RWPE2 (cell line): ENCODE measurements at regions not wholly inside any gene's neighbourhood (a gene's known extent, or its start where the extent isn't known, plus 50 kb on each side); places are given as distances from the start of the nearest gene placed in this dataset.

Experiments
- ATAC-seq: fragments of 200-7000 bp; cut with Tn5 transposase; 3 replicates; pipeline ENCODE4 v1.9.1; 2021; ENCODE audit warnings: low read depth
- DNase-seq: peaks from one replicate; pipeline ENCODE4 v3.0.0-alpha.2; 2020; ENCODE audit warnings: low spot score
- H3K27ac ChIP-seq: fragments of 450-650 bp; 2 replicates; pipeline ENCODE4 v1.5.1; 2017; ENCODE audit warnings: mild to moderate bottlenecking; ENCODE audit not compliant: poor library complexity, severe bottlenecking
- H3K27me3 ChIP-seq: fragments of 250-450 bp; sonication (Bioruptor Pico); 2 replicates; pipeline ENCODE4 v1.5.1; 2021; ENCODE audit warnings: mild to moderate bottlenecking, moderate library complexity; ENCODE audit not compliant: insufficient read depth, poor library complexity, severe bottlenecking
- H3K36me3 ChIP-seq: fragments of 250-450 bp; sonication (Bioruptor Pico); 2 replicates; pipeline ENCODE4 v1.5.1; 2020; ENCODE audit warnings: low read depth, mild to moderate bottlenecking, moderate library complexity
- H3K4me1 ChIP-seq: fragments of 250-450 bp; sonication (Bioruptor Pico); 2 replicates; pipeline ENCODE4 v1.5.1; 2021; ENCODE audit warnings: mild to moderate bottlenecking, moderate library complexity; ENCODE audit not compliant: insufficient read depth, poor library complexity, severe bottlenecking
- H3K4me3 ChIP-seq: fragments of 250-450 bp; sonication (Bioruptor Pico); 2 replicates; pipeline ENCODE4 v1.5.1; 2021; ENCODE audit warnings: mild to moderate bottlenecking, moderate library complexity; ENCODE audit not compliant: severe bottlenecking
- H3K9me3 ChIP-seq: fragments of 250-450 bp; sonication (Bioruptor Pico); 2 replicates; pipeline ENCODE4 v1.5.1; 2021; ENCODE audit warnings: mild to moderate bottlenecking, moderate library complexity; ENCODE audit not compliant: severe bottlenecking
- CTCF ChIP-seq: fragments of 450-650 bp; IDR thresholded peaks from one replicate; pipeline ENCODE4 v1.5.1; 2017; ENCODE audit warnings: mild to moderate bottlenecking, moderate library complexity; ENCODE audit not compliant: poor library complexity, severe bottlenecking

GRCh38 chr21:43298546-43299440 lies 128.1 kb downstream of the SIK1 start:
- Histone ChIP-seq H3K4me3 (no peak overlapping the region), H3K27me3 (no peaks in the 10 kb centered on the region), H3K4me1 (peaks cover 6% of the 10 kb centered on the region), H3K36me3 (no peaks in the 10 kb centered on the region), H3K9me3 (no peaks in the 10 kb centered on the region), H3K27ac (no peak overlapping the region)
- DNase-seq: no peak
- TF ChIP-seq CTCF: no peak
- no peak for ATAC-seq

GRCh38 chr21:43297989-43298388 lies 128.9 kb downstream of the SIK1 start:
- DNase-seq: no peak
- Histone ChIP-seq H3K36me3 (no peaks in the 10 kb centered on the region), H3K27me3 (no peaks in the 10 kb centered on the region), H3K4me1 (peaks cover 6% of the 10 kb centered on the region), H3K4me3 (no peak overlapping the region), H3K27ac (no peak overlapping the region), H3K9me3 (no peaks in the 10 kb centered on the region)
- no peak for TF ChIP-seq CTCF
- no peak for ATAC-seq

GRCh38 chr21:43297391-43297981 lies 128.7 kb downstream of the CRYAA start:
- DNase-seq (peak; percentile 55), ATAC-seq (no peak)
- Histone ChIP-seq H3K9me3 (no peaks in the 10 kb centered on the region), H3K27me3 (no peaks in the 10 kb centered on the region), H3K4me3 (no peak overlapping the region), H3K4me1 (peaks cover 6% of the 10 kb centered on the region), H3K27ac (no peak overlapping the region), H3K36me3 (no peaks in the 10 kb centered on the region)
- TF ChIP-seq CTCF: no peak

- peak; percentile 22 for DNase-seq
- no peak overlapping the region for H3K27ac ChIP-seq
- no peak for TF ChIP-seq CTCF
- H3K9me3 ChIP-seq: no peaks in the 10 kb centered on the region
- no peaks in the 10 kb centered on the region for H3K36me3 ChIP-seq
- no peak overlapping the region for H3K4me3 ChIP-seq
- H3K4me1 ChIP-seq: no peaks in the 10 kb centered on the region
- no peaks in the 10 kb centered on the region for H3K27me3 ChIP-seq
- no peak for ATAC-seq
Observed at GRCh38 chr21:43295066-43295958, 126.5 kb downstream of the CRYAA start.
